WERI-Rb-1 (cell line): ENCODE measurements at regions not wholly inside any gene's neighbourhood (a gene's known extent, or its start where the extent isn't known, plus 50 kb on each side); places are given as distances from the start of the nearest gene placed in this dataset.

Experiments used
- DNase-seq: peaks from one replicate; pipeline ENCODE4 v3.0.0-alpha.2; 2020
- H3K27ac ChIP-seq: fragments of 250-450 bp; sonication (Bioruptor Pico); 2 replicates; pipeline ENCODE4 v1.5.1; 2020; ENCODE audit warnings: mild to moderate bottlenecking, moderate library complexity
- H3K27me3 ChIP-seq: fragments of 250-450 bp; sonication (Bioruptor Pico); 2 replicates; pipeline ENCODE4 v1.5.1; 2021; ENCODE audit warnings: mild to moderate bottlenecking, low read depth, moderate library complexity; ENCODE audit not compliant: insufficient read depth, severe bottlenecking
- H3K36me3 ChIP-seq: fragments of 250-450 bp; sonication (Bioruptor Pico); 2 replicates; pipeline ENCODE4 v1.5.1; 2020; ENCODE audit warnings: mild to moderate bottlenecking, moderate library complexity
- H3K4me3 ChIP-seq: 2 replicates; pipeline ENCODE4 v1.5.1; 2011; ENCODE audit warnings: low read depth, mild to moderate bottlenecking, control low read depth, low read length
- H3K9me3 ChIP-seq: fragments of 250-450 bp; sonication (Bioruptor Pico); 2 replicates; pipeline ENCODE4 v1.5.1; 2021; ENCODE audit warnings: mild to moderate bottlenecking, moderate library complexity; ENCODE audit not compliant: severe bottlenecking
- CTCF ChIP-seq: IDR thresholded peaks from 2 replicates; pipeline ENCODE4 v1.5.1; 2011; ENCODE audit warnings: low read depth, mild to moderate bottlenecking, control low read depth, inconsistent platforms, low read length

- DNase-seq, result peak; percentile 18
- no peak overlapping the region for H3K4me3 ChIP-seq
- no peak for TF ChIP-seq CTCF
- H3K27me3 ChIP-seq, result no peaks in the 10 kb centered on the region
- no peaks in the 10 kb centered on the region for H3K36me3 ChIP-seq
- H3K9me3 ChIP-seq, result no peaks in the 10 kb centered on the region
- no peak overlapping the region for H3K27ac ChIP-seq
Observed at GRCh38 chr15:79172801-79173460, 82.4 kb upstream of the RASGRF1 start.

GRCh38 chr15:79172032-79172481 lies 81.5 kb upstream of the RASGRF1 start:
- peak; percentile 63 for TF ChIP-seq CTCF
- Histone ChIP-seq H3K4me3 (no peak overlapping the region), H3K27me3 (no peaks in the 10 kb centered on the region), H3K27ac (no peak overlapping the region), H3K36me3 (no peaks in the 10 kb centered on the region), H3K9me3 (no peaks in the 10 kb centered on the region)
- DNase-seq, result peak; percentile 57

- Histone ChIP-seq H3K27ac (no peak overlapping the region), H3K4me3 (no peak overlapping the region), H3K27me3 (no peaks in the 10 kb centered on the region), H3K9me3 (no peaks in the 10 kb centered on the region), H3K36me3 (no peaks in the 10 kb centered on the region)
- DNase-seq, result no peak
- TF ChIP-seq CTCF, result no peak
Observed at GRCh38 chr15:79171320-79172031, 80.9 kb upstream of the RASGRF1 start.

- Histone ChIP-seq H3K27ac (no peak overlapping the region), H3K27me3 (no peaks in the 10 kb centered on the region), H3K4me3 (no peak overlapping the region), H3K9me3 (no peaks in the 10 kb centered on the region), H3K36me3 (no peaks in the 10 kb centered on the region)
- TF ChIP-seq CTCF, result no peak
- DNase-seq, result no peak
Observed at GRCh38 chr15:79170256-79170664, 79.7 kb upstream of the RASGRF1 start.

GRCh38 chr15:79169526-79170133 lies 79.0 kb upstream of the RASGRF1 start:
- Histone ChIP-seq H3K27ac (no peak overlapping the region), H3K4me3 (no peak overlapping the region), H3K9me3 (no peaks in the 10 kb centered on the region), H3K36me3 (no peaks in the 10 kb centered on the region), H3K27me3 (no peaks in the 10 kb centered on the region)
- no peak for TF ChIP-seq CTCF
- DNase-seq, result no peak
